ENCODE measurements at regions not wholly inside any gene's neighbourhood (a gene's known extent, or its start where the extent isn't known, plus 50 kb on each side); places are given as distances from the start of the nearest gene placed in this dataset.
A peak's percentile ranks its signal among the peaks of the same experiment; 100 is the strongest.
"Not testable (repeated sequence)": the region's sequence is repeated elsewhere in the genome, so short reads cannot be mapped to it uniquely, and the experiment has no call there.

DNA sequence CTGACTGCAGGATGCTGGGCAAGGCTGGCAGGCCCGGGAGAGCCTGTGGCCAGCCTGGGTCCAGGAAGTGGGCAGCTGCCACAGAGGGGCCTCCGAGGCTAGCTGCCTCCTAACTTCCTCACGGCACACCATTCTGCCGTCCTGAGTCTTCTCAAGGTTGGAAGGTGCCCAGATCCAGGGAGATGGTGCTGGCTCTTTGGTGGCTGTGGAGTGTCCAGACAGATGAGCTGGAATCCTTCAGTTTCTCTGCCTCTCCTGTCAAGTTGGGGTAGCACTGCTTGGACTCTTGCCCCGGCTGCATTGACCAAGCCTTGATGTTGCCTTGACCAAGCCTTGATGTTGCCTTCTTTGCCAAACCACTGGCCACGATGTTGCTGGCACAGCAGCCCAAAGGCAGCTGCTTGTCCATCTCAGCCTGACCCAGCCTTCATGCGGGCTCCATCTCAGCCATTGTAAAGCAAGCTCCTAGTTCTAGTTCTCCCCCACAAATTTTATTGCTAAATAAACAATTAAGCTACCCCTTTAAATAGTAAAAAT lies 75.1 kb upstream of the AFDN start:
- DNase-seq: no peak
- Mint-ChIP-seq H3K27me3 (peaks cover 33% of the 10 kb centered on the region), H3K4me3 (no peak overlapping the region), H3K4me1 (no peaks in the 10 kb centered on the region), H3K27ac (peak overlapping the region; percentile 15 to 93), H3K9me3 (no peaks in the 10 kb centered on the region)
- no peak for ATAC-seq

DNA sequence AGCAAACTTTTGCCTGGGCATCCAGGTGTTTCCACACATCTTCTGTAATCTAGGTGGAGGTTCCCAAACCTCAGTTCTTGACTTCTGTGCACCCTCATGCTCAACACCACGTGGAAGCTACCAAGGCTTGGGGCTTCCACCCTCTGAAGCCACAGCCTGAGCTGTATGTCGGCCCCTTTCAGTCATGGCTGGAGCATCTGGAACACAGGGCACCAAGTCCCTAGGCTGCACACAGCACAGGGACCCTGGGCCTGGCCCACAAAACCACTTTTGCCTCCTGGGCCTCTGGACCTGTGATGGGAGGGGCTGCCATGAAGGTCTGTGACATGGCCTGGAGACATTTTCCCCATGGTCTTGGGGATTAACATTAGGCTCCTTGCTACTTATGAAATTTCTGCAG lies 73.4 kb upstream of the AFDN start:
- not testable (repeated sequence) for H3K27ac Mint-ChIP-seq, H3K4me3 Mint-ChIP-seq, DNase-seq, H3K9me3 Mint-ChIP-seq, ATAC-seq, H3K4me1 Mint-ChIP-seq
- H3K27me3 Mint-ChIP-seq: peaks cover 30% of the 10 kb centered on the region

DNA sequence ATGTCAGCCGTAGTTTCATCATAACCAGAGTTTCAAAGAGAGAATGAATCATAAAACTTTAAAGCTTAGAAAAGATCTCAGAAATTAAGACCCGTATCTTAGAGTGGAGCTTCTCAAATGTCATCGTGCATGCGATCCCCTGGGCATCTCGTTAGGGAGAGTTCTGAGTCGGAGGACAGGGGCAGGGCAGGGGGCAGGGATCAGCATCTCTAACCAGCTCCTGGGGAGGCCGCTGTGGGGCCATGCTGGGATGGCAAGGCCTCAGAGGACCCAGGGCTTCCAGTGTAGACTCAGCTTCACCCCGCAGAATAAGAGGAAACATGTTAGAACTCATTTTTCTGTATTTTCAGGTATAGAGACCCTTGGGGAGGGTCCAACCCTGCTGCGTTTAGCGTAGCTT lies 72.0 kb upstream of the AFDN start:
- no peaks in the 10 kb centered on the region for H3K4me1 Mint-ChIP-seq
- no peak for DNase-seq
- H3K27ac Mint-ChIP-seq: no peak overlapping the region
- H3K9me3 Mint-ChIP-seq: no peaks in the 10 kb centered on the region
- no peak overlapping the region for H3K4me3 Mint-ChIP-seq
- ATAC-seq: no peak
- H3K27me3 Mint-ChIP-seq: peaks cover 41% of the 10 kb centered on the region

DNA sequence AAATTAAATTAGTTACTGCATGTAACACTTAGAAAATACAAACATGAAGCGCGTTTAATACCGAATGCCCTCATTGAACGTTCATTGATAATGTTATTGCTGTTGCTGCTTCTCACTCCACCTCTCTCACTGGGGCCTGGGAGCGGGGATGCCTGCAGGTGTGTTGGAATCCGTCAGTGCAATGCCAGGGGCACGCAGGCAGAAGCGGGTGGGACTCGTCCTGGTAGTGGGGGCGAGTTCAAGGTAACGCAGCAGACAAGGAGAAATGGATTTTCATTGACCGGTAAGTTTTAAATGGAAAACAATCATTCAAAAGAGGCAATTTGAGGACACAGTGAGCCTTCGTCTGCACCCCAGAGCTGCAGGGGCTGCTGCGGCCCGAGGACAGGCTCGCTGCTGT lies 71.2 kb upstream of the AFDN start:
- no peak overlapping the region for H3K4me3 Mint-ChIP-seq
- no peak overlapping the region for H3K27ac Mint-ChIP-seq
- ATAC-seq: no peak

DNA sequence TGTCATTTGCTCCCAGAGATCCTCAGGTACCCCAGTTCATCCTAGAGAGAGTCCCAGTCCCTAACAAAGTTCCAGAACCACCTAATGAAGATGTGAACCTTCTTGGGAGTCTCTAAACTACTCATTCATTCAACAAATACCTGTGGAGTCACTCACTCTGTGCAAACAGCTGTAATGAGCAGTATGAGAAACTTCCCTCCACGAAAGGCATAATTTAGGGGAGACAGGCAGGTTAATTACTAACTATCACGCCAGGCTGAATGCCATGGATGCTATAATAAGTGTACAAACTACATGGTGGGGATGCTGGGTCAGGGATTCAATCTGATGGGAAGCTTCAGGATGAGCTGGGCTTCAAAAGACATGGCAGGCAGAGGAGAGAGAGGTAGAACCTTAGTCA lies 70.1 kb upstream of the AFDN start:
- DNase-seq: no peak
- H3K4me1 Mint-ChIP-seq: no peaks in the 10 kb centered on the region

More for the DNA sequence above, 71.2 kb upstream of the AFDN start:
- Mint-ChIP-seq H3K27me3 (peaks cover 45% of the 10 kb centered on the region), H3K9me3 (no peaks in the 10 kb centered on the region), H3K4me1 (no peaks in the 10 kb centered on the region)
- DNase-seq: no peak

DNA sequence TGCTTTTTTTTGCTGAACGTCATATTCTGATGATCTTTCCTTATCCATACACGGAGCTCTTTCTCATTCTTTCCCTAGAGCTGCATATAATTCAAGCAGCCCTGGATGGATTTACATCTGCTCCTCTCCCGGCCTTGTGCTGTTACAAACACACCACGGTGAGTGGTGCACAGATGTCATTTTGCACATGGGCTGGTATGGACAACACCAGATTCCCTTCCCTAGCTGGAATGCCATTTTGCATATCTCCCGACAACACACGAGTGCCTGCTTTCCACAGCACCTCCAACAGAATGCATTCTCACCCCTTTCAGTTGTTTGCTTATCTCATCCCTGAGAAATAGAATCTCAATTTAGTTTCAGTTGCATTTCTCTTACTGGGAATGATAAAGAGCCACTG lies 69.5 kb upstream of the AFDN start:
- H3K4me3 Mint-ChIP-seq: no peak overlapping the region
- H3K9me3 Mint-ChIP-seq: no peaks in the 10 kb centered on the region
- no peak overlapping the region for H3K27ac Mint-ChIP-seq
- no peak for ATAC-seq
- H3K27me3 Mint-ChIP-seq: peaks cover 38% of the 10 kb centered on the region
- no peaks in the 10 kb centered on the region for H3K4me1 Mint-ChIP-seq
- DNase-seq: no peak

More for the DNA sequence above, 70.1 kb upstream of the AFDN start:
- Mint-ChIP-seq H3K4me3 (no peak overlapping the region), H3K9me3 (no peaks in the 10 kb centered on the region), H3K27ac (peak overlapping the region in 1 of 2 donors; percentile 14), H3K27me3 (peaks cover 44% of the 10 kb centered on the region)
- no peak for ATAC-seq

DNA sequence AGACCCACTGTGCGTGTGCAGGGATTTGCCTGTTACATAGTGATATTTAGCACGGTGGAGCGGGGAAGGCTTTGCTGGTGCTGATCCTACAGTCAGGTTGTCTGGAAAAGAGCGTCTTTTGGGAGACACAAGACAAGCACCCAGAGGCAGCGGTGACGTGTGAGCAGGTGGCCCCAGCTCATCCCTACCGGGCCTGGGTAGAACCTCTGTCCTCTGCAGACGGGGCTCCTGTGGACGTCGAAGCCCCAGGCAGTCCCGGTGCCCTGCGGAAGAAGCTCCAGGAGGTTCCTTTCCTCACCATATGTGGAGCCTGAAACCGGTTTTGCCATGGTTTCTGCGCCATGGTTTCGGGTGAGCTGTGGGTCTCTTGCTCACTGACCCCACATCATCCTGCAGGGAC lies 68.9 kb upstream of the AFDN start:
- no peaks in the 10 kb centered on the region for H3K4me1 Mint-ChIP-seq
- no peaks in the 10 kb centered on the region for H3K9me3 Mint-ChIP-seq
- no peak overlapping the region for H3K4me3 Mint-ChIP-seq

DNA sequence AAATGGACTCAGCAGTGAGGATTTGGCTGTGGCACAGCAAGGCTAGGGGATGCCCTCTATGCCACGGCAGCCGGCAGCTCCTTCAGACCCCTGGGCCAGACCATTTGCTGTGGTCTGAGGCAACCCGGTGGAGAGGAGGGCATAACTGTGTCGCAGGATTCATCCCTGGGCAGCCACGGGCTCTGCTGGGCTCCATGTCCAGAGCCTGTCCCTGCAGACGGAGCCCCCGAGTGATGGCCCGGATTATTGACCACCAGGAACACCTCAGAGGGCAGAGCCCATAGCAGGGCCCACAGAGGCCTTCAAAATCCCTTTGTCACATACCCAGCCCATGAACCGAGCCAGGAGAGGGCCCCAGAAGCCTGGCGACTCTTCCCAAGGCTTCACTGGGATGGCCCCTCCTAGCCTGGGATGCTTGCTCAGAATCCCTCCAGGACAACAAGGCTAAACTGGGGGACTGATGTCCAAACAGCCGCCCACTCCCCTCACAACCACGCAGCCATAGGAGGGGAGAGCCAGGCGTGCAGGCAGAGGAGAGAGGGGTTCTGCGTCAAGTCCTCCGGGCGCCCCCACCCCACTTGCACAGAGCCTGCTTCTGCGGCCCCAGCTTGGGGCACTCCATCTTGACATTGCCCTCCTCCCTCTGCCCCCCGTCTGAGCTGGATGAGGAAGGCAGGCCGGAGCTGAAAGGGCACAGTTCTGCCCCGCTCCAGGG lies 68.2 kb upstream of the AFDN start:
- no peak overlapping the region for H3K4me3 Mint-ChIP-seq
- no peaks in the 10 kb centered on the region for H3K9me3 Mint-ChIP-seq
- H3K4me1 Mint-ChIP-seq: no peaks in the 10 kb centered on the region
- H3K27ac Mint-ChIP-seq: peak overlapping the region in 1 of 2 donors; percentile 27
- ATAC-seq (no peak), DNase-seq (no peak)
- H3K27me3 Mint-ChIP-seq: peaks cover 35% of the 10 kb centered on the region

More for the DNA sequence above, 68.9 kb upstream of the AFDN start:
- no peak for DNase-seq
- Mint-ChIP-seq H3K27me3 (peaks cover 35% of the 10 kb centered on the region), H3K27ac (no peak overlapping the region)
- no peak for ATAC-seq

DNA sequence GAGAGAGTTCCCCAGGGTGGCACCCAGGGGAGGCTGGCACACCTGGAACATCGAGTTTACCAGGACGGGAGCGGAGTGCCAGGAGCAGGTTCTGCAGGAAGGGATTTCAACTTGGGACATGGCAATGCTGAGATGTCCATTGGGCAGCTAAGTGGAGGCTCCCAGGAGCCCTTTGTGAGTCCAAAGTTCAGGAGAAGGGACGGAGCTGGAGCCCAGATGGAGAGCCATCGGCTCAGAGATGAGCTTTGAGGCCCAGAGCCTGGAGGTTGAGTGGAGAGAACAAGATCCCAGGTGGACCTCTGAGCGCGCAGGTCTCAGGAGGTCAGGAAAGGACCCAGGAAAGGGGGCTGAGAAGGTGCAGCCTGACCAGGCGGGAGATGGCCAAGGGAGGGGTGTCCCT lies 67.5 kb upstream of the AFDN start:
- H3K9me3 Mint-ChIP-seq: no peaks in the 10 kb centered on the region
- no peak for DNase-seq
- no peak overlapping the region for H3K4me3 Mint-ChIP-seq
- no peak overlapping the region for H3K27ac Mint-ChIP-seq
- peaks cover 29% of the 10 kb centered on the region for H3K27me3 Mint-ChIP-seq
- H3K4me1 Mint-ChIP-seq: no peaks in the 10 kb centered on the region
- no peak for ATAC-seq

DNA sequence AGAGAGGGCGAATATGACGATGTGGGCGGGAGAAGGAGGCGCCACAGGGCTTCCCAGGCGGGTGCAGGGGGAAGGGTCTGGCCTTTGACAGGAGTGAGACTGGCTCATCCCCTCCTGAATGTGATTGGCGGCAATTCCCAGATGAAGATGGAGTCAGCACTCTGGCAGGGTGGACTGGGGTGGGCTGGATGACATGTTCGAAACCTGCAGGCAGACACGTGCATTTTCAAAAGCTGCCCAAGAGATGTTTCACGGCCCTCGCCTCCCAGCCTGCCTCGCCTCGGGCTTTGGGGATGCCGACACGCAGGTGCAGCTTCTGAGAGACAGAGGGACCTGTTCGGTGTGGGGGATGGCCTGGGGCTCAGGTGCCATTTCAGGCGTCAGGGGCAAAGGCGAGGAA lies 66.8 kb upstream of the AFDN start:
- H3K9me3 Mint-ChIP-seq: no peaks in the 10 kb centered on the region
- DNase-seq: no peak
- H3K27me3 Mint-ChIP-seq: peaks cover 25% of the 10 kb centered on the region
- H3K27ac Mint-ChIP-seq: no peak overlapping the region
- no peaks in the 10 kb centered on the region for H3K4me1 Mint-ChIP-seq
- ATAC-seq: no peak
- no peak overlapping the region for H3K4me3 Mint-ChIP-seq

DNA sequence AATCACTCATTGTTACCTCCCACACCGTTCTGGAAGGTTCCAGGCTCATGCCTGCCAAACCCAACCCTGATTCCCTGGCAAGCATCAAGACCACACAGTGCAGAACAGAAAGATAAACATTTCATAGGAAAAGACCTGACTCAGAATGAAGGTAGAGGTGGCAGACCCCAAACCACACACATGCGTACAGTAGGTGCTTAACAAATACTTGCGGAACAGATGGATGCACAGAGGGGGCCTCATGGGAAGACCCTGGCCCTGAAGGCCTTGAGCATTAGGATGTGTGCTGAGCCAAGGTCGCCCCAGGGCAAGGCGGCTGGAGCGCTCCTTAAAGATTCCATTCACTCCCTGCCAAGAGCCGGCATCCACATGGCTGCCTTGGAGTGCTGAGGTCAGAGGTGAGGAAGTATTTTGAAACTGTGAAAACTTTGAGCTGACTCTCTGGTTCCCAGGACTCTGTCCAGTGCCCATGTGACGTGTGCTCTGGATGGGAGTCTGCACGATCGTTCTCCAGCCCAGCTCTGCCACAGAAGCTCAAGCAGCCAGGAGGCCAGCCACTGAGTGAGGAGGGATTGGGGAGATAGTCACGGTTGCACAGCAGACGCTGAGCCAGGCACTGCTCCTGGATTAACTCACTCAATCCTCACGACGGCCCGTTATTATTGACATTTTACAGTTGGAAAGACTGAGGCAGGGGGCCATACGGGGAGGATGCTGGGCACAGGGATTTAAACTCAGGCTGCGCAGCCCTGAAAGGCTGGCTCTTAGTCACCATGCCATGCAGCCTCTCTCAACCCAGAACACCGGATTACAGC lies 65.5 kb upstream of the AFDN start:
- Mint-ChIP-seq H3K27ac (peak overlapping the region in 1 of 2 donors; percentile 22), H3K4me3 (no peak overlapping the region), H3K9me3 (no peaks in the 10 kb centered on the region), H3K4me1 (no peaks in the 10 kb centered on the region), H3K27me3 (peaks cover 25% of the 10 kb centered on the region)
- DNase-seq (no peak), ATAC-seq (peak; percentile 17)

DNA sequence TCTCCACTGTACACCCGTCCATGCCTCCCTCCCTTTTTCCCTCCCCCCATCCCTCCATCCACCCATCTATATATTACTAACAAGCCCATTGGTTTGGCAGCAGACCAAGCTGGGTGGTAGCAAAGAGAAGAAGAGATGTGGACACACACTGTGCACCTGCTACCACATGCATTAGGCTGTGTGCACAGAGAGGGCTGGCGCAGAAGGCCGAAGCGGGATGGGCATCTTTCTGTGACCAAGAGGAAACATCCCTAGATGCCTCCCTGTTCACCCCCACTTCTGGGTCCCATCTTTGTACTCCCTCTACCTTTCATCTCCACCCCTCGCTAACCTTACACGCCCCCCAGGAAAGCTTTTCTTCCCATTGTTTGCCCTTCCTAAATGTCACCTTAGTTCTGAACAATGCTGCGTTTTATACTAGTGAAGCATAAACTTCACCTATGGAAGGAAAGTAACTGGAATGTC lies 64.9 kb upstream of the AFDN start:
- no peak for ATAC-seq
- peak overlapping the region in 1 of 2 donors; percentile 22 for H3K27ac Mint-ChIP-seq
- H3K4me1 Mint-ChIP-seq: no peaks in the 10 kb centered on the region
- no peak overlapping the region for H3K4me3 Mint-ChIP-seq
- peaks cover 25% of the 10 kb centered on the region for H3K27me3 Mint-ChIP-seq
- no peaks in the 10 kb centered on the region for H3K9me3 Mint-ChIP-seq
- DNase-seq: no peak

DNA sequence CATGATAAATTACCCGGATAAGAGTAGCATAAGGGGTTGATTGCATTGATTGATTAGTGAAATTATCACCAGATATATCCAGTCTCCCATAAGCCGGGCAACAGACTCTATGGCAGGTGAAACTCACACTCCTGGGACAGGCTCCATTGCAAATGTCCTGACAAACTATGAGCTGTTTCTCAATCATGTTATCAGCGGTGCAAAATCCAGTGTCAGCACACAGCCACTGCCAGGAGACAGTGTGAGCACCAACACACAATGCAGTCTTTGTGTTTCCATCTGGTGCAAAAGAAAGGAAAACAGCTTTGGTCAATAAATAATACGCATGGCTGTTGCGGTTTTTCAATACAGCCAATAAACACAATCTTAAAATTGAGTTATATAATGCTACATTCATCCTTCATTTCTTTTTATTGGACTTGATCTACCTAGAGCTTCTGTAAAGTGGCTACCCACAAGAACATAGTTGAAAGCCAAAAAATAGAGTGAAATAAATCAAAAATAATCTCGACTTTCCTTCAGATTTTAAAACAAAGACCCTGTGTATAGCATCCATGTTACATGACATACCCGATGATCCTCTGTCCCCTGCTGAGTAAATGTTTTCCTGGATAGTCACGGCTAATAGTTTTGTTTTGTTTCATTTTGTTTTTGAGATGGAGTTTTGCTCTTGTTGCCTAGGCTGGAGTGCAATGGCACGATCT lies 64.3 kb upstream of the AFDN start:
- Mint-ChIP-seq H3K4me3 (no peak overlapping the region), H3K27ac (no peak overlapping the region), H3K9me3 (no peaks in the 10 kb centered on the region), H3K27me3 (peaks cover 24% of the 10 kb centered on the region), H3K4me1 (no peaks in the 10 kb centered on the region)
- ATAC-seq (no peak), DNase-seq (no peak)

DNA sequence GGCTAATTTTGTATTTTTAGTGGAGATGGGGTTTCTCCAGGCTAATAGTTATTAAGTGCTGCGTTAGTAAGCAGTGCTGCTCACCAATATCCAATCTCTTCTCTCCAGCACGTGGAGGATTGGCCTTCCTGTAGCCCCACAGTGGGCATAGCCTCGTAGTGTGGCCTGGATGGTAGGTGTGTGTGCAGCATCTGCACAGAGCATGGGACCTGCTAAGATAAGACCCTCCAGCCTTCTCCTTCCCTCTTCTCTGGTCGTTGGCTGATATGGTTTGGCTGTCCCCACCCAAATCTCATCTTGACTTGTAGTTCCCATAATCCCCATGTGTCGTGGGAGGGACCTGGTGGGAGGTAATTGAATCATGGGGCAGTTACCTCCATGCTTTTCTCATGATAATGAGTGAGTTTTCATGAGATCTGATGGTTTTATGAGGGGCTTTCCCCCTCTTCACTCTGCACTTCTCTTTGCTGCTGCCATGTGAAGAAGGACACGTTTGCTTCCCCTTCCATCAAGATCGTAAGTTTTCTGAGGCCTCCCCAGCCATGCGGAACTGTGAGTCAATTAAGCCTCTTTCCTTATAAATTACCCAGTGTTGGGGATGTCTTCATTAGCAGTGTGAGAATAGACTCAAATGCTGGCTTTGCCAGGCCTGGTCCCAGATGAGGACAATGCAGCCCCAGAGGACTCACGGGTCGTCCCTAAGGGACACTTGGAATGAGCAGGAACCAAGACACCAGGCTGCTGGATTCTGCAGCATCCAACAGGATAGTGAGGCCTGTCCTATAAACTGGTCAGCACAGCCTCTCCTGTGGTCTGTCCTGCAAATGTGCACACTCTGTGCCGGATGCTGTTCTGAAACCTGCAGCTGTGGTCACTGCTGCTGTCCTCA lies 63.4 kb upstream of the AFDN start:
- H3K4me1 Mint-ChIP-seq: no peaks in the 10 kb centered on the region
- peaks cover 17% of the 10 kb centered on the region for H3K27me3 Mint-ChIP-seq
- no peak overlapping the region for H3K4me3 Mint-ChIP-seq

DNA sequence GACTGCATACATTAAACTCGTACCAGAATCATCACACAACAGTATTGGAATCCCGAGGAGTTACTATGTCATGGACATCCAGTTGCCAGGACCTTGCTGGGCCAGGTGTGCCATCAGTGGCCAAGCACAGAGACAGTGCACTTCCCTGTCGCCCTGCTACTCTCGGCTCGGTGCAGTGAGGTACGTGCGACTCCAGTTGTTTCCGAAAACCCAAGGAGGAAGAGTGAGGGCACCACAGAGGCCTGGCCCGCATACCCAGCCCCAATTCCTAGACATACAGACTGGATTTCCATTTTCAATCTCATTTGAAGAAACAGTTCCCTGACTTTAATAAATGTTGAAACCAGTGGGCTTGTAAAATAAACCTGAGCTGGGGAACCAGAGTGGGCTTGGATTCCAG lies 62.5 kb upstream of the AFDN start:
- Mint-ChIP-seq H3K27me3 (peaks cover 14% of the 10 kb centered on the region), H3K27ac (no peak overlapping the region), H3K4me1 (no peaks in the 10 kb centered on the region), H3K9me3 (no peaks in the 10 kb centered on the region), H3K4me3 (no peak overlapping the region)
- DNase-seq (no peak), ATAC-seq (no peak)

More for the DNA sequence above, 63.4 kb upstream of the AFDN start:
- Mint-ChIP-seq H3K27ac (peak overlapping the region in 1 of 2 donors; percentile 61), H3K9me3 (no peaks in the 10 kb centered on the region)
- ATAC-seq (no peak), DNase-seq (no peak)

Measured in stimulated activated naive CD8-positive, alpha-beta T cell treated with anti-CD3 and anti-CD28 coated beads, Interleukin-15, amount 100 ng/mL, for 72 hours (primary cell).